ENCODE measurements at regions not wholly inside any gene's neighbourhood (a gene's known extent, or its start where the extent isn't known, plus 50 kb on each side); places are given as distances from the start of the nearest gene placed in this dataset.

DNA sequence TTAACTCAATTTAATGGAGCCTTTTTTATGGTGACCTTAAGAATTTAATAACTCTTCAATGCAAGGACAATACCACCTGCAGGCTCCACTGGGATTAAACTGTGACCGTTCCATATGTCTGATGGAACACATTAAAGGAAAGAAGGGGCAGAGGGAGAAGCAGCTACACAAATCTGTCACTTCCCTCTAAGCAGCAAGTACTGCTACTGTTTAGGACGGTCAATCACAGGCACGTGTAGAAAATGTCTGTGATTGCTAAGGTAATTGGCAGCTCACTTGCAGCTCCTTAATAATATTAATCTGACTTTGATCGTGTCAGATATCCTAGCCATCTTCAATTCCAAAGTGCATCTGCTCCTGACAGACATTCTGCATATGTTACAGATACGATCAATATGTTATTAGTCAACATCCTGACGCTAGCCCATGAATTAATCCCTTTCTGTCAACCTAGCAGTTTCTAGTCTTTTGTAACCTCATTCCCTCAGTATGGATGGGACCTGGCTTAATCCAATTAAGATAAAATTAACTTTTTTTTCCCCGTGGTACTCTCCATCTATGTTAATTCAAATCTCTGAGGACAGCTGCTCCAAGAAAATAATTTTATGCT lies 1012.4 kb downstream of the AMY1C start:
- ChIA-PET CTCF (interaction anchor here (0.9 to 1.3 kb wide), 2 partner anchors 11 to 14 kb away, joined by 3 read pairs; no protein-coding TSS in a partner anchor), POLR2A (no interaction called here)
- Histone ChIP-seq H3K27ac (ENCODE audit: insufficient read depth in 1 of 2, low read depth in 1 of 2, low read length in 2 of 2, poor library complexity in 1 of 2, severe bottlenecking in 2 of 2) (no peak overlapping the region), H3K4me1 (ENCODE audit: control extremely low read depth in 1 of 4, control insufficient read depth in 4 of 4, insufficient read depth in 4 of 4, low read length in 3 of 4) (peaks cover 0 to 8% (median 0%) of the 10 kb centered on the region in 4 experiments), H3K9me3 (ENCODE audit: control extremely low read depth in 1 of 5, control insufficient read depth in 4 of 5, insufficient read depth in 2 of 5, low read depth in 1 of 5, low read length in 4 of 5) (no peaks in the 10 kb centered on the region), H3K4me3 (ENCODE audit: control insufficient read depth in 1 of 7, extremely low read depth in 1 of 7, insufficient read depth in 4 of 7, low read depth in 2 of 7, low read length in 6 of 7) (no peak overlapping the region), H3K36me3 (ENCODE audit: control insufficient read depth in 4 of 4, insufficient read depth in 4 of 4, low read length in 3 of 4) (no peaks in the 10 kb centered on the region), H3K27me3 (replicated peaks in 2 of 5; ENCODE audit: control insufficient read depth in 4 of 5, insufficient read depth in 5 of 5, low read length in 4 of 5) (no peaks in the 10 kb centered on the region)
- WGBS (ENCODE audit: insufficient coverage), result 99% methylated on average over 5 of the region's 7 CpGs
- DNase-seq, result no peak

DNA sequence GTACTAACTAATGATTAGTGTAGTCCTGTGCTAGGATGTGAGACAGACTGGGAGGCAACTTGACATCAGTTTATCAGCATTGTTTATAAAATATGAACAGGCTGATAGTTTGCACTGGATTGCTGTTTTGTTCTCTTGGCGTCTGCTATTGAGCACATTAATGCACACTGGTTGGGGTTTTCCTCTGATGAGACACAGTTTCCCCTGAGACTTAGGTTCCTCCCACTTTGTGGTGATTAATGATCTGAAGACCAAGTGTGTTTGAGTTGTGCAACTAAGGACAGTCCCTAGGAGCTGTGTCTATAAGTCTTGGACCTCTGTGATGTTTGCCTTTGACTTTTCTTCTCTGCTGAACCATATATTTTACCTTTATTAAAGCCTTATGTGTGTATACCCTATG lies 1015.4 kb downstream of the AMY1C start:
- 100% methylated on average over 1 of the region's 1 CpG for WGBS (ENCODE audit: insufficient coverage)
- DNase-seq, result no peak
- H3K27me3 ChIP-seq (replicated peaks in 2 of 5; ENCODE audit: control insufficient read depth in 4 of 5, insufficient read depth in 5 of 5, low read length in 4 of 5), result no peaks in the 10 kb centered on the region
- H3K9me3 ChIP-seq (ENCODE audit: control extremely low read depth in 1 of 5, control insufficient read depth in 4 of 5, insufficient read depth in 2 of 5, low read depth in 1 of 5, low read length in 4 of 5), result no peaks in the 10 kb centered on the region
- no peak overlapping the region for H3K4me3 ChIP-seq (ENCODE audit: control insufficient read depth in 1 of 7, extremely low read depth in 1 of 7, insufficient read depth in 4 of 7, low read depth in 2 of 7, low read length in 6 of 7)
- POLR2A ChIA-PET, result no interaction called here
- CTCF ChIA-PET, result no interaction called here
- no peak overlapping the region for H3K27ac ChIP-seq (ENCODE audit: insufficient read depth in 1 of 2, low read depth in 1 of 2, low read length in 2 of 2, poor library complexity in 1 of 2, severe bottlenecking in 2 of 2)
- peaks cover 0 to 6% (median 0%) of the 10 kb centered on the region in 4 experiments for H3K4me1 ChIP-seq (ENCODE audit: control extremely low read depth in 1 of 4, control insufficient read depth in 4 of 4, insufficient read depth in 4 of 4, low read length in 3 of 4)
- no peaks in the 10 kb centered on the region for H3K36me3 ChIP-seq (ENCODE audit: control insufficient read depth in 4 of 4, insufficient read depth in 4 of 4, low read length in 3 of 4)

DNA sequence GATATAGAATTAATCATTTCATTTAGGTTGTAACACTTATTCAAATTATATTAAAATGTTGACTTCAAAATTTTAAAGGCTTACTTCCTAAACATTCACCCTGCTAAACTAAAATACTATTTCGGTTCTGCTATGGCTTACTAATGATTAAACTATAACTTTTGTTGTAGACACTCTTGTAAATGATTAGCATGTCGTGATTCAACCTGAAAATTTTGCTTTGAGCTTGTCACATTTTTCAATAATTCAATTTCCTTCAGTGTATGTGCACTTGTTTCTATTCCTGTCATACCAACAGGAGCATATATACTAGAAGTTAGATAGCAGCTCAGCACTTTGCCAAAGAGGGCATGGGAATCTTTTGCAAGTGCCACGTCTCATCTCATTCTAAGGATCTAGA lies 1018.8 kb downstream of the AMY1C start:
- Histone ChIP-seq H3K4me1 (ENCODE audit: control extremely low read depth in 1 of 4, control insufficient read depth in 4 of 4, insufficient read depth in 4 of 4, low read length in 3 of 4) (no peaks in the 10 kb centered on the region), H3K36me3 (ENCODE audit: control insufficient read depth in 4 of 4, insufficient read depth in 4 of 4, low read length in 3 of 4) (no peaks in the 10 kb centered on the region), H3K4me3 (ENCODE audit: control insufficient read depth in 1 of 7, extremely low read depth in 1 of 7, insufficient read depth in 4 of 7, low read depth in 2 of 7, low read length in 6 of 7) (no peak overlapping the region), H3K27ac (ENCODE audit: insufficient read depth in 1 of 2, low read depth in 1 of 2, low read length in 2 of 2, poor library complexity in 1 of 2, severe bottlenecking in 2 of 2) (no peak overlapping the region), H3K27me3 (replicated peaks in 2 of 5; ENCODE audit: control insufficient read depth in 4 of 5, insufficient read depth in 5 of 5, low read length in 4 of 5) (no peaks in the 10 kb centered on the region), H3K9me3 (ENCODE audit: control extremely low read depth in 1 of 5, control insufficient read depth in 4 of 5, insufficient read depth in 2 of 5, low read depth in 1 of 5, low read length in 4 of 5) (no peaks in the 10 kb centered on the region)
- ChIA-PET POLR2A (no interaction called here), CTCF (no interaction called here)
- 80% methylated on average over 1 of the region's 3 CpGs for WGBS (ENCODE audit: insufficient coverage)
- no peak for DNase-seq

DNA sequence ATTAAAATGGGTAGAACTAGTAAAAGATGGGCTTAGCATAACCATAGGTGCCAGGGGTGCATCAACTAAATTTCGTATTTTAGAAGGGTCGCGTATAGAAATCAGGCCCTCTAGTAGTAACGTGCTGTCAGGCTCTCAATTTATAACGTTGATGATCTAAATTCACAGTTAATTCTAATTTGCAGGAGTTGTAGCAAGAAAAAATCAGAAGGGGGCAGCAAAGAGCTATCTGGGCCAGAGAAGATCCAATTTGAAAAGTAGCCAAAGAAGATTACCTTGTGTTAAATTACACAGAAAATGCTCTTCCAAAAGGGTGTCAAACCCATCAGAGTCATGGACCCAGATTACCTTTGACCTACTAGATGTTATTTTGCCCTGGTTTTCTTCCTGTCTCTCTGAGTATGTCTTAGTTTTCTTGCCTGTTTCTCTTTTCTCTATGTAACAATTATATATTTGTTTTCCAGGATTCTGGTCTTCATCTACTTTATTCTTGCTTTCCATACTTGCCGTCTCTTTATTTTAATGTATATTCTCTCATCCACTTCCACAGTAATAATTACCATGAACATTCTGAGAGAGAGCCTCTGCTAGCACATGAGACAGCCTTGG lies 1030.9 kb downstream of the AMY1C start:
- Histone ChIP-seq H3K4me3 (ENCODE audit: control insufficient read depth in 1 of 7, extremely low read depth in 1 of 7, insufficient read depth in 4 of 7, low read depth in 2 of 7, low read length in 6 of 7) (no peak overlapping the region), H3K36me3 (ENCODE audit: control insufficient read depth in 4 of 4, insufficient read depth in 4 of 4, low read length in 3 of 4) (no peaks in the 10 kb centered on the region), H3K27me3 (replicated peaks in 2 of 5; ENCODE audit: control insufficient read depth in 4 of 5, insufficient read depth in 5 of 5, low read length in 4 of 5) (no peaks in the 10 kb centered on the region), H3K4me1 (ENCODE audit: control extremely low read depth in 1 of 4, control insufficient read depth in 4 of 4, insufficient read depth in 4 of 4, low read length in 3 of 4) (no peaks in the 10 kb centered on the region), H3K9me3 (ENCODE audit: control extremely low read depth in 1 of 5, control insufficient read depth in 4 of 5, insufficient read depth in 2 of 5, low read depth in 1 of 5, low read length in 4 of 5) (no peaks in the 10 kb centered on the region), H3K27ac (ENCODE audit: insufficient read depth in 1 of 2, low read depth in 1 of 2, low read length in 2 of 2, poor library complexity in 1 of 2, severe bottlenecking in 2 of 2) (no peak overlapping the region)
- ChIA-PET CTCF (interaction anchor here (1.7 kb wide), 1 partner anchor 1013 kb away, joined by 9 read pairs; no protein-coding TSS in a partner anchor), POLR2A (no interaction called here)
- DNase-seq, result peak; percentile 16 to 35 (median 30)
- 33% methylated on average over 3 of the region's 6 CpGs for WGBS (ENCODE audit: insufficient coverage)

DNA sequence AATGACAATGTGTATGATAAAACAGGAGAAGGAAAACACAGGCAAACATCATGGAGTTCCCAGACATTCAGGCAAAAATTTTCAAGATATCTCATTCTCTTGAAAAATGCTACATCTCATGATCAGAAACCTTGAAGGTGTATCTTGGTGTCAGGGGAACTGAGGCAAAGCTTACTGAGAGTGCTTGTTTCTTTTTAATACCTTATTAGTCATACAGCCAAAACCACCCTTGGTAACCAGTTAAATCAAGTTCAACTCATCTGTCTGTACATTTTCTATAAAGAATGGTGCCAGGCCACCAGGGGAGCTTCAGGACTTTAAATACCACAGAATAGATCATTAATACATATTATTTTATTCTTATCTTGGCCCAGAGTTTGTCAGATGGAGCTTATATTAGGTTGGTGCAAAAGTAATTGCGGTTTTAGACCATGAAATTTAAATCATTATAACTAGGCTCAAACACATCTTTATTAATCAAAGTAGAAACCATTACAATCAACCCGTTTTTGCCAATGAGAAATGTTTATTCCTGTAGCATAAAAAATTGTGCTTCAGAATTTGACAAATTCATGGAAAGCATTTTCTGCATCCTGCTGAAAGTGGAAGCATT lies 1036.0 kb downstream of the AMY1C start:
- Histone ChIP-seq H3K4me1 (ENCODE audit: control extremely low read depth in 1 of 4, control insufficient read depth in 4 of 4, insufficient read depth in 4 of 4, low read length in 3 of 4) (no peaks in the 10 kb centered on the region), H3K27me3 (replicated peaks in 2 of 5; ENCODE audit: control insufficient read depth in 4 of 5, insufficient read depth in 5 of 5, low read length in 4 of 5) (no peaks in the 10 kb centered on the region), H3K4me3 (ENCODE audit: control insufficient read depth in 1 of 7, extremely low read depth in 1 of 7, insufficient read depth in 4 of 7, low read depth in 2 of 7, low read length in 6 of 7) (no peak overlapping the region), H3K9me3 (ENCODE audit: control extremely low read depth in 1 of 5, control insufficient read depth in 4 of 5, insufficient read depth in 2 of 5, low read depth in 1 of 5, low read length in 4 of 5) (no peaks in the 10 kb centered on the region), H3K36me3 (ENCODE audit: control insufficient read depth in 4 of 4, insufficient read depth in 4 of 4, low read length in 3 of 4) (no peaks in the 10 kb centered on the region), H3K27ac (ENCODE audit: insufficient read depth in 1 of 2, low read depth in 1 of 2, low read length in 2 of 2, poor library complexity in 1 of 2, severe bottlenecking in 2 of 2) (no peak overlapping the region)
- no peak for DNase-seq
- POLR2A ChIA-PET, result no interaction called here
- WGBS (ENCODE audit: insufficient coverage), result 100% methylated on average over 1 of the region's 2 CpGs
- CTCF ChIA-PET, result interaction anchor here (1.4 kb wide), 1 partner anchor 23 kb away, joined by 3 read pairs; no protein-coding TSS in a partner anchor

DNA sequence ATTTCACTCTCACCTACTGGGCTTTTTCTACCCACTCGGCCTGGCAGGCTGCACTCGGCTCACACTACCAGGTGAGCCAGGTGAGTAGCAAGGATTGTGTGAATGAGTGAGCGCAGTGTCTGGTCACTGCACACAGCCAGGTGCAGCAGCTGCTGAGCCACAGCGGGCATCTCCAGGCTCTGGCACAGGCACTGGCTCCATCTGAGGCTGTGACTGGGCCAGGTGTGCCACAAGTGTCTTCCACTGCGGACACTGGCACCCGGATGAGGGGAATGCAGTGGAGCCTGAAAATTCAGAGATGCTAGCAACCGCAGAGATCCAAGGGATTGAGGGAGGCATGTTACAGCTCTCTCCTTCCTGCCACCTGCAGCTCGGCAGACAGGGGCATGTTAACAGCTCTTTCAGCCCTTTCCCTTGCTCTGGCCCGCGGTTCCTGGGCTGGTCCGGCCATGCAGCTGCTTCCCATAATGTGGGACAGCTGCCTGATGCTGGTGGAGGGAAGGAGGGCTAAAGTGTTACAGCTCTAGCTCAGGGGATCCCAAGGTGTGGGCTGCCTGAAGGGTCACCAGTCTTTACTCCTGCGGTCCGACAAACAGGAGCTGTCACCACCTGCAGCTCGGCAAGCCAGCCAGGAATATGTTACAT lies 1038.3 kb downstream of the AMY1C start:
- 98% methylated on average over 10 of the region's 14 CpGs for WGBS (ENCODE audit: insufficient coverage)
- DNase-seq, result no peak
- H3K4me3 ChIP-seq (ENCODE audit: control insufficient read depth in 1 of 7, extremely low read depth in 1 of 7, insufficient read depth in 4 of 7, low read depth in 2 of 7, low read length in 6 of 7), result no peak overlapping the region

DNA sequence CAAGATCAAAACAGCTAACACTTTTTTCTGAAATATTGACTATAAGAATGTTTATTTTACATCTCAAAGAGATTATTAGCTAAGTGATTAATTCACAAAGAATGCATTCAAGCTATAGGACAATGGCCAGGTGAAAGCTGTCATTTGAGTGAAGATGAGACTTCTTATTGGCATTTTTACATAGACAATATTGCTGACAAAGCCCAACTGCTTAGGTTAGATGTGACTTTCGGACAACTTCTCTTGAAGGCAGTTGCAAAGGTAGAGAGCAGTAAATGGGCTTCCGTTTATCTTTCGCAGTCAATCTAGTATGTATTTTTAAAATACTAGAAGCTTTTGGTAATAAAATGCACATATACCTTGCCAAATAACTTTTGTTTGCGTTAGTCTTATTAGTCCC lies 1041.3 kb downstream of the AMY1C start:
- Histone ChIP-seq H3K27me3 (replicated peaks in 2 of 5; ENCODE audit: control insufficient read depth in 4 of 5, insufficient read depth in 5 of 5, low read length in 4 of 5) (no peaks in the 10 kb centered on the region), H3K36me3 (ENCODE audit: control insufficient read depth in 4 of 4, insufficient read depth in 4 of 4, low read length in 3 of 4) (no peaks in the 10 kb centered on the region), H3K4me3 (ENCODE audit: control insufficient read depth in 1 of 7, extremely low read depth in 1 of 7, insufficient read depth in 4 of 7, low read depth in 2 of 7, low read length in 6 of 7) (no peak overlapping the region), H3K4me1 (ENCODE audit: control extremely low read depth in 1 of 4, control insufficient read depth in 4 of 4, insufficient read depth in 4 of 4, low read length in 3 of 4) (no peaks in the 10 kb centered on the region), H3K9me3 (ENCODE audit: control extremely low read depth in 1 of 5, control insufficient read depth in 4 of 5, insufficient read depth in 2 of 5, low read depth in 1 of 5, low read length in 4 of 5) (no peaks in the 10 kb centered on the region), H3K27ac (ENCODE audit: insufficient read depth in 1 of 2, low read depth in 1 of 2, low read length in 2 of 2, poor library complexity in 1 of 2, severe bottlenecking in 2 of 2) (no peak overlapping the region)
- WGBS (ENCODE audit: insufficient coverage), result 100% methylated on average over 2 of the region's 4 CpGs
- POLR2A ChIA-PET, result no interaction called here
- DNase-seq, result no peak
- CTCF ChIA-PET, result no interaction called here

More for the DNA sequence above, 1038.3 kb downstream of the AMY1C start:
- no peaks in the 10 kb centered on the region for H3K36me3 ChIP-seq (ENCODE audit: control insufficient read depth in 4 of 4, insufficient read depth in 4 of 4, low read length in 3 of 4)
- no peaks in the 10 kb centered on the region for H3K9me3 ChIP-seq (ENCODE audit: control extremely low read depth in 1 of 5, control insufficient read depth in 4 of 5, insufficient read depth in 2 of 5, low read depth in 1 of 5, low read length in 4 of 5)
- no peak overlapping the region for H3K27ac ChIP-seq (ENCODE audit: insufficient read depth in 1 of 2, low read depth in 1 of 2, low read length in 2 of 2, poor library complexity in 1 of 2, severe bottlenecking in 2 of 2)
- POLR2A ChIA-PET, result interaction anchor here (0.8 kb wide), 1 partner anchor 822 kb away, joined by 3 read pairs; no protein-coding TSS in a partner anchor
- no peaks in the 10 kb centered on the region for H3K4me1 ChIP-seq (ENCODE audit: control extremely low read depth in 1 of 4, control insufficient read depth in 4 of 4, insufficient read depth in 4 of 4, low read length in 3 of 4)
- H3K27me3 ChIP-seq (replicated peaks in 2 of 5; ENCODE audit: control insufficient read depth in 4 of 5, insufficient read depth in 5 of 5, low read length in 4 of 5), result no peaks in the 10 kb centered on the region
- CTCF ChIA-PET, result no interaction called here
